ENCODE measurements at regions not wholly inside any gene's neighbourhood (a gene's known extent, or its start where the extent isn't known, plus 50 kb on each side); places are given as distances from the start of the nearest gene placed in this dataset.

DNA sequence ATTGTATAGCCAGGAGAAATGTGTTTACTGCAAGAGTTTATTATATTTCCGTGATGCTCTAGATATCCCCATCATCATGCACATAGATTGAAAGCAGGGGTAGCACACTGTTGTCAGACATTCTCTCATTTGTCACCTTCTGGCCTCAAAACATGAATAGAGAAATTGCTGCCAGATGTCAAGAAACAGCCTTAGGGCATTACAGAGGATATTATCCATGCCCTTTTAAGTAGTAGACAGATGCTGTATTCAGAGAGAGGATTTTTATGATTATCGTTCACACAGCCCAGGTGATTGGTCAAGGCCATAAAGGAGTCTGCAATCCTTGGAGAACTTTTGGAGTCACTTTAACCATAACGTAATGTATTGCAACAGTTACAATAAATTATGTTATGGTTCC is 1961.5 kb upstream of the TENM3 start:
- TF ChIP-seq, protein P1, sequence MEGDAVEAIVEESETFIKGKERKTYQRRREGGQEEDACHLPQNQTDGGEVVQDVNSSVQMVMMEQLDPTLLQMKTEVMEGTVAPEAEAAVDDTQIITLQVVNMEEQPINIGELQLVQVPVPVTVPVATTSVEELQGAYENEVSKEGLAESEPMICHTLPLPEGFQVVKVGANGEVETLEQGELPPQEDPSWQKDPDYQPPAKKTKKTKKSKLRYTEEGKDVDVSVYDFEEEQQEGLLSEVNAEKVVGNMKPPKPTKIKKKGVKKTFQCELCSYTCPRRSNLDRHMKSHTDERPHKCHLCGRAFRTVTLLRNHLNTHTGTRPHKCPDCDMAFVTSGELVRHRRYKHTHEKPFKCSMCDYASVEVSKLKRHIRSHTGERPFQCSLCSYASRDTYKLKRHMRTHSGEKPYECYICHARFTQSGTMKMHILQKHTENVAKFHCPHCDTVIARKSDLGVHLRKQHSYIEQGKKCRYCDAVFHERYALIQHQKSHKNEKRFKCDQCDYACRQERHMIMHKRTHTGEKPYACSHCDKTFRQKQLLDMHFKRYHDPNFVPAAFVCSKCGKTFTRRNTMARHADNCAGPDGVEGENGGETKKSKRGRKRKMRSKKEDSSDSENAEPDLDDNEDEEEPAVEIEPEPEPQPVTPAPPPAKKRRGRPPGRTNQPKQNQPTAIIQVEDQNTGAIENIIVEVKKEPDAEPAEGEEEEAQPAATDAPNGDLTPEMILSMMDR (IDR thresholded peaks at IDR 0.05; ENCODE audit: low read depth, low read length), result no peak

DNA sequence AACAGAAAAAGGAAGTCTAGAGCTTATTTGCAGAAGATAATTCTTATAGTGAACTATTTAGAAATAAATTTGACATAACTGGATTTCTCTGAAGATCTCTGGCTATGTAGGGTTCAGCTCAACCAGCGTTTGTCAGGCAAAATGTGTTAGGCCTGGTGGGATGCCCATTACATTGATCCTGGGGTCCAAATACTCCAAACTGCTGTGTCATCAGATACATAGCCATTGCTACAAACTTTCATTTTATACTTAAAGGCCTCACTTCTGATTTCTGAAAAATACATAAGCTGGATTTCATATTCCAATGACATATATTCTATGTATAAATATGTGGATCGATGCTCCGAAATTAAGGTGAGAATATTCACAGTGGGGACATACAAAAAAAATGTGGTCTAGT is 1958.9 kb upstream of the TENM3 start:
- TF ChIP-seq, protein P1 (IDR thresholded peaks at IDR 0.05; ENCODE audit: low read depth, low read length), result no peak

More for the DNA sequence above, 1961.5 kb upstream of the TENM3 start:
- no peak for DNase-seq (ENCODE audit: extremely low read depth, low read depth)

DNA sequence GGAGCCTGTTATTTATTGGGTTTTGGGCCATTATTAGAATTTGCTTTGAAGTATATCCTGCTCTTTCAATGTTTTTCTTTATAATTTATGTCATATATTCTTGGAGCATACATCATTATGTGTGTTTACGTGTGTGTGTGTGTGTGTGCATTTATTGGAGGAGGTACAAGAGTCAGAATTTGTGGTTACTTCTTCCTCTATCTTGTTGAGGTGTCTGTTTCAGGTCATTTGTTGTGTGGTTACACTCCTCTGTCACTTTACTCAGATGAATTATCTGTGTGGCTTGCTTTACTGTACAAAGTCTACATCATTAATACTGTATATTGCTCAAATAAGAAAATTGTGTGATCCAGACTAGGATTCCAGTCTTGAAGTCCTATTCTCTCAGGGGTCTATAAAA is 1957.4 kb upstream of the TENM3 start:
- DNase-seq (ENCODE audit: extremely low read depth, low read depth), result no peak
- TF ChIP-seq, protein P1 (IDR thresholded peaks at IDR 0.05; ENCODE audit: low read depth, low read length), result no peak

More for the DNA sequence above, 1958.9 kb upstream of the TENM3 start:
- DNase-seq (ENCODE audit: extremely low read depth, low read depth), result no peak

DNA sequence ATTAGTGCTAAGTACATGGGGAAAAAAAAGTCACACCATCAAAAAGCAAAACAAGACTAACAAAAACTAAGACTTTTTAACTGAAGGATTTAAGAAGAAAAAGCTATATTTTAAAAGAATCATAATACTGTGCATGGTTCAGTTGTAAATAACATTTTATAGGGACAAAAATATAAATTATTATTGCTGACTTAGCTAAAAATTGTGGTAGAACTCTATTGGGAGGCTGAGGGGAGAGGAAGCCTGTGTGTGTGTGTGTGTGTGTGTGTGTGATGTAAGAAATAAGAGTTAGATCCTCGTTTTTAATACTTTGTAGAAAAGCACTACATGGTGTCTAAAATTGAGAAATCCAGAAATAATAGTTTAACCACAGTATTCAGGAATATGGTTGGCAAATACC is 1950.9 kb upstream of the TENM3 start:
- TF ChIP-seq, protein P1 (IDR thresholded peaks at IDR 0.05; ENCODE audit: low read depth, low read length), result no peak
- no peak for DNase-seq (ENCODE audit: extremely low read depth, low read depth)

DNA sequence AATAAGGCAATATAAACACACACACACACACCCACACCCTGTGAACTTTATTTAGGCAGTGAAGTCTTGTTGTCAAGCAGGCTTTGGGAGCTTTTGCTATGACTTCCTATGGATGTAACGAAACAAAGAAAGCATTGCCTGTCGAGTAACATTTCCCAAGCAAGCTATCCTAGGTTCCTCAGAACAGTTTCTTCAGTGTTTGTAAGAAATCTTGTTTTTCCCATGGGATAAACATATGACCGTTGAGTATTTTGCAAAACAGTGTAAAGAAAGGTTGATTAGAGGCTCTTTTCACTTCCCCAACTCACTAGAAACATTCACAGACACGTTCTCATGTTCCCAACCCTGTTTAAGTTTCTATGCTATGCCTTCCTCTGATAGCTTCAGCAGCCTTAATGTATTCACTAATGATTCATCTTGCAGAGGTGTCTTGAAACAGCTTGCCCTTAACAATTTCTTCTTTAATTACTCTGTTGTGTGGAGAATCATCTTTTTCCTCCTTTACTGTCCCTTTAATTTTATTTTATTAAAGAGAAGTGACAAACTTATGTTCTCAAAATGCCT is 1947.1 kb upstream of the TENM3 start:
- no peak for DNase-seq (ENCODE audit: extremely low read depth, low read depth)
- TF ChIP-seq, protein P1 (IDR thresholded peaks at IDR 0.05; ENCODE audit: low read depth, low read length), result no peak

DNA sequence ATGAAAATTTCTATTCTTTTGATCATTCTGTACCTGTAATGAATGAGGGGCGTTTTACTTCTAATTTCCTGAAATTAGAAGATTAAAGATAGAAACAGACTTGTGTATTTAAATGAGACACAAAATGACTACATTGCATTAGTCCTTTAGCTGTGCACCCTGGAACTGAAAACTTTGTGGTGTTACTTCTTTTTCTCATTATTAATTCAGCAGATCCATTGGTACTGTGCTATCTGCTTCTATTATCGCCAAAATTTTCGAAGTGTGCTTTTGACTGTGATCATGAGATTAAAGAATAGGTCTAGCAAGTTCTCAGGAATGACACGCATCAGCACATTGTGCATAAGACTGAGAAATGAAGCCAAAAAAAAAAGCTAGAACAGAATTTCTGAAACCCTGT is 1938.9 kb upstream of the TENM3 start:
- TF ChIP-seq, protein P1 (IDR thresholded peaks at IDR 0.05; ENCODE audit: low read depth, low read length), result no peak
- no peak for DNase-seq (ENCODE audit: extremely low read depth, low read depth)

DNA sequence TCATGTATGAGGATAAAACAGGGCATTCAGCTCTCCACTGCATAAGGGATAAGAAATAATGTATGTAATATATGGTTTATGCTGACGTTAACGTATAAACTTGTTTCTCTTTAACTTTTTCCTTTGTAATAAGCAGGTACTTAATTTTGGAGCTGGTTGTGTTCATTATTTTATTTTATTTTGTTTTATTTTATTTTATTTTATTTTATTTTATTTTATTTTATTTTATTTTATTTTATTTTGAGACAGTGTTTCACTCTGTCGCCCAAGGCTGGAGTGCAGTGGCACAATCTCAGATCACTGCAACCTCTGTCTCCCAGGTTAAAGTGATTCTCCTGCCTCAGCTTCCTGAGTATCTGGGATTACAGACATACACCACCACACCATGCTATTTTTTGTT is 1932.6 kb upstream of the TENM3 start:
- no peak for DNase-seq (ENCODE audit: extremely low read depth, low read depth)
- TF ChIP-seq, protein P1 (IDR thresholded peaks at IDR 0.05; ENCODE audit: low read depth, low read length), result no peak
